Body of pancreas (tissue), 4 donors: ENCODE measurements at regions not wholly inside any gene's neighbourhood (a gene's known extent, or its start where the extent isn't known, plus 50 kb on each side); places are given as distances from the start of the nearest gene placed in this dataset.

Experiments
- CTCF ChIP-seq, 7 experiments: fragments of 450-650 bp in 4 of 7; fragments of 200-600 bp in 3 of 7; sonication (generic) in 3 of 7; IDR thresholded peaks; one replicate each; pipeline ENCODE4 v1.5.1; 2016 to 2019; ENCODE audit warnings: antibody characterized with exemption in 7 of 7
- POLR2A ChIP-seq, 3 donors: fragments of 450-650 bp; IDR thresholded peaks; one replicate each; pipeline ENCODE4 v1.6.1; 2016; ENCODE audit warnings: antibody characterized with exemption in 3 of 3, mild to moderate bottlenecking in 2 of 3

- no peak for TF ChIP-seq CTCF (IDR thresholded peaks at IDR 0.05)
- TF ChIP-seq POLR2A (IDR thresholded peaks at IDR 0.05), result no peak
These were observed 790.1 kb upstream of the SLC35B3 start for GRCh38 chr6:9225441-9225871.
